SK-N-DZ (cell line): ENCODE measurements at regions not wholly inside any gene's neighbourhood (a gene's known extent, or its start where the extent isn't known, plus 50 kb on each side); places are given as distances from the start of the nearest gene placed in this dataset.

Experiments used
- DNase-seq: peaks from one replicate; pipeline ENCODE4 v3.0.0-alpha.2; 2015; ENCODE audit warnings: low spot score

- no peak for DNase-seq
Measured at GRCh38 chr5:144983101-144983500, 812.4 kb downstream of the KCTD16 start.

DNA sequence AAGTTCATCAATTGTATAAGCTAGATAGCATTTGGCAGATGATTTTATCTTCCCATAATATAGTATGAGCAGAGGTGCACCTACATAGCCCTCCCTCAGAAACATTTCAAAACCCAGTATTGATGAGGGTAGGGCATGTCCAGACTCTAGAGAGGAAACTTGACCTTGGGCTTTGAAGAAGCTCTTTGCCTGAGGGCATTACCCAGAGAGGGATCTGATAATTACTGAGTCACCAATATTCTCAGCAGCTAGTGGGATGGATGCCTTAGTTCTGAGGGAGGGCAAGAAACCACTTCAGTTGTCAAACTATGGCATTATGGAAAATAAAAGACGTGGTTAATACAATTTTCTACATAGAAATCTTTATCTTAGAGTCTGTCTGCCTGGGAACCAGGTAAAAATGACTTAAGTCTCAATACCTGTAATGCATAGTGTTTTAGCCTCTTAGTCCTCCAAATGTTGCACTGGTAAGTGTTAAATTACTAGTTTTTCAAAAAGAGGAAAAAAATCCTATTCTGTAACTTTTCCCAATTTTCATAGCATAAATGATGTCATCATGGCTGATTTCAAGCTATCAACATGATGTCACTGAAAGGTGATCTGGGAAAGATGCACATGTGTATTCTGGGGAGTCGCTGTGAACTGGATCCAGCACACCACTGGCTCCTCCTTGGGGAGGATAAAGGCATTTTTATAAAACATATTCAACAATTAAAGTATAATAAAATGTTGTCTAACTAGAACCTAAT lies 809.0 kb downstream of the KCTD16 start:
- DNase-seq = no peak

DNA sequence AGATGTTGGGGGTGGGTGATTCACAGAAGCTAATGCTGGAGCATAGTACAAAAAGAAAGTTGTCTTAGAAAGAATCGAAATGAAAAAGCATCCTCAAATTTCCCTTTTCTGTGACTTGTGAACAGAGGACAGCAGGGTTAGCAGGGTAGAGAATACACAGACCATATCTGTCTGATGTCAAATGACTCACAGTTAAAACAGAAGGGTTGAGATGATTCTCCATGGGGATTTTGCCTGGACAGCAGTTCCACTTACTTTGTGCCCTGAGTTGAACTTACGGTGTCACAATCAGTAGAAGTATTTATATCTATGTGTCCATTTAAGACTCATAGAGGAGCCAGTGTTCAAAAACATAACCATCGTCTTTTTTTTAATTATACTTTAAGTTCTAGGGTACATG lies 801.6 kb downstream of the KCTD16 start:
- no peak for DNase-seq

- DNase-seq = peak; percentile 66
Measured at GRCh38 chr5:144971108-144971850, 800.6 kb downstream of the KCTD16 start.

DNA sequence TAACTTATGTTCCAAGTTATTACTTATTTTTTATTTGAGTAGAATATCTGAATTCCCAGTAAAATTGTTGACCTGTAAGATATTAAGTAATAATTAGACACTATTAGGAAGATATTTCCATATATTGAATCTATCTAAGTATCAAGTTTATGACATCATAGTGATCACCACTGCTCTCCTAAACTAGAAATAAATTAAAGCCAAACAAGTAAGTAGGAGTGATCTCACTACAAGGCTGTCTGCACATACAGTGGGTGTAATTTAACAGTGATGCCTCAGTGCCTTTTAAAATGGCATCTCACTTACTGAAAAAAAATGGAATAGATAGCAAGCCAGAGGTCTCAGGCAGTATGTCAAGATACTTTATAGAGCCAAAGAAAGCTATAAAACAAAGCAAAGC lies 789.6 kb downstream of the KCTD16 start:
- no peak for DNase-seq

- no peak for DNase-seq
Measured at GRCh38 chr5:144958002-144958401, 787.3 kb downstream of the KCTD16 start.

GRCh38 chr5:144950996-144951395 lies 780.3 kb downstream of the KCTD16 start:
- no peak for DNase-seq

DNA sequence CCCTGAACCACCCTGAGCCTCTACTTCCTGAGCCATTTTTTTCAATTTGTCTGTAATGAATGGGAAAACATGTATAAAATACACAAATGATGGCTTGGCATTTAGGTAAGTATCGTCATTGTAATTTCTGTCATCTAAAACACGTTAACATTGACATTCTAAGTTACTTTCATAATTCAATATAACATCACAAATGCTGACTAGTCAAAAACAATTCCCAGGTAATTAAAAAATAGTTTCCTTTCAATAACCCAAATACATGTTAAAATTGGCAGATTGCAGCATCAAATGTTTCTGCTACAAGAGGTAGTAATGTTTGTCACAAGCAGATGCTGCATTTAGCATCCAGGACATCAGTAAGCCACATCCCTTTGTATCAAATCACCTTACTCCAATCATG lies 776.4 kb downstream of the KCTD16 start:
- DNase-seq = no peak

DNA sequence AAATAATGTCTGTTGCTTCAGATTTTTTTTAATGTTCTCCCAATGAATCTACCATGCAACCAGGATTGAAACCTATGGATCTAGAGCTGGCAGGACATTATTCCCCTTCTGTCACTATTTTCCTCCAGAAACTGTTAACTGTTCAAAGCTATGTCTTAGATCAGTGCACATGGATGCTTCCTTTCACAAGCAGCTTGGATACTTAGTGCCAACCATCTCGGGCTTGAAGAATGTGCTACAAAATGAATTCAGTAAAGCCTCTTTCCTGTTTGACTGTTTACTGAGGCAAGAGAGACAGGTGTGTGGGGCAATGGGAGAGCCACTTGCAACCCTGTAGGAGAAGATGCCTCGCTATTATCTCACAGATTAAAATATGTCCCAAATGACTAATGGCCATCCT lies 774.8 kb downstream of the KCTD16 start:
- no peak for DNase-seq

- peak; percentile 97 for DNase-seq
Measured at GRCh38 chr5:144944936-144945335, 774.3 kb downstream of the KCTD16 start.

DNA sequence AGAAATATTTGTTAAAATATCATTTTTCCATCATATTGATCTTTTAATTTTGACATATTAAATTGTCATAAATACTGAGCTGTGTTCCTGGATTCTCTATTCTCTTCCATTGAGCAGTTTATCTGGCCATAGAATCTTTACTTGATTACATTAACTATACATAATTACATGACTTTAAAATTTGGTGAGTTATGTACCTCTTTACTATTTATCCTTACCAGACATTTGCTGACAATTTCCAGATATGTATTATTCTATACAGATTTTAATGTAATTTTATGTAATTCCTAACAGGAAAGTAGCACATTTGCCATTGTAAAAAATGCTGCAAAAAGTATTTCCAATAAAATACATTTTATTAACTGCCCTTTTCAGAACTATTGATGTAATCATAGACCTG lies 770.3 kb downstream of the KCTD16 start:
- peak; percentile 87 for DNase-seq

- DNase-seq = no peak
Measured at GRCh38 chr5:144918371-144918770, 747.7 kb downstream of the KCTD16 start.

DNA sequence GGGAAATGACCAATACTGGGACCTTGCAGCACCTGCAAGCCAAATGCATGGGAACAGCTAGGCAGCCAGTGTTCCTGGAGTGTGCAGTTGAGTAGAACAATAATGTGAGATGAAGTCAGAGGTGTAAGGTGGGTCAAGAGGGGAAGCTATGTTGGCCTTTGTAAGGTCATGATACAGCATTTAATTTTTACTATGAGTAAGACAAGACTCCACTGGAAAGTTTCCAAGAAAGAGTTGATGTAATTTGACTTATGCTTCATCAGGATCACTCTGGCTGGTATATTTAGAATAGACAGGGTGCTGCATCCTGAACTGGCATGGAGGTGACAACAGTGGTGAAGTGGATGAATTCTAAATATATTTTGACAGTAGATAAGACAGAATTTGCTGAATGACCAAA lies 744.8 kb downstream of the KCTD16 start:
- DNase-seq = no peak

- DNase-seq = peak; percentile 93
Measured at GRCh38 chr5:144913661-144914060, 743.0 kb downstream of the KCTD16 start.

GRCh38 chr5:144896473-144896872 lies 725.8 kb downstream of the KCTD16 start:
- no peak for DNase-seq

DNA sequence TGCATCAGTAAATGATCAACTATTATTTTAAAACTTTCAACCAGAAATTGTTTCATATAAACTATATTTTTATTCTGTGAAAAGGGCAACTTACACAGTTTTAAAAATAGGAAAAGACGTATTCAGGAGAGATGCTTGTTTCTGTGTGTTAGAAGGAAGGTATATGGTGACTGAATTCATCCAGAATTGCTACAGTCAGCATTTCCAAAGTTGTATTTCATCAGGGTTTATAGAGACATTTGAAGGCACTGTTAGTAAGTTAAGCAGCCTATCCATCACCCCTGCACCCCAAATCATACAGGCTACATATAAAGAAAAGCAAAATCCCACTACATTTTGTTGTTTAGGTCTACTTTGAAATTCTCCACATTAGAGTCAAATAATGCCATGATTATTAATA lies 716.0 kb downstream of the KCTD16 start:
- DNase-seq = no peak

DNA sequence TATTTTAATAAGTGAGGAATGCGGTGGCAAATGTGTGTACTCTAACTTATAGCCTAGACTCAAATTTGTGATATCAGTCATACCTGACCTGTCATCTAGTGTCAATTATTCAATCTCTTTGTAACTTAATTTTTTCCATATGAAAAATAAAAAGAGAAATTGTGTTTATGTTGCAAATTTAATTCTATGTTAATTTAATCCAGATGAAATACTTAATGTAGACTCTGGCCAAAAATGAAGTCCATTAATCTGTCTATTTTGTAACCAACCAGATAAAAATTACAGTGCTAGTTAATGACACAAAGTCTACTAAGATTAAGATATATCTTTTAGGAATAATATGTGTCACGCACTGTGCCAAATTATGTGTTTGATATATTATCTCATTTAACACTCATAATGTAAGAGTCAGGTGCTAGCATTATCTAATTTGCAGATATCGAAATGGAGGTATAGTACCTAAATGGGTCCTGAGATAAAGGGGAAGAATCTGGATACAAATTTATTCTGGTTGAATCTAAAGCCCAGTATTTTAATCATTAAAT lies 712.1 kb downstream of the KCTD16 start:
- DNase-seq = no peak

GRCh38 chr5:144880513-144880912 lies 709.8 kb downstream of the KCTD16 start:
- DNase-seq = no peak

GRCh38 chr5:144876990-144877389 lies 706.3 kb downstream of the KCTD16 start:
- no peak for DNase-seq

GRCh38 chr5:144873076-144873475 lies 702.4 kb downstream of the KCTD16 start:
- no peak for DNase-seq

DNA sequence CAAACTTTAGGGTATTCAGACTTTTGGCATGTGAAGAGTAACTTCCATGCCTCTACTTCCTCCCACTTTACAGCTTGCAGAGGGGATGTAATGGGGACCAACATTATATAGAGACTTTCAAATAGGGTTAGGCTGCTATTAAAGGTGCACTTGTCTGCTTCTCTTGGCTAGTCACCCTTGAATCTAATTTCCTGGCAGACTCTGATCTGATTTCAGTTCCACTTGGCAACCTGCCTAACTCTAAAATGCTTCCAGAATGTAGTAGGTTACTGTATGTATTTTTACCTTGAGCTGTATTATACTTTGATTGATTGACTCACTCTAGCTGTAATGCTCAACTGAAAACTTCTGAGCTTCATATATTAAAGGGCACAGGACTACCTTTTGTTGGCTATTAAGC lies 693.4 kb downstream of the KCTD16 start:
- peak; percentile 76 for DNase-seq

- no peak for DNase-seq
Measured at GRCh38 chr5:144857454-144857853, 686.8 kb downstream of the KCTD16 start.

DNA sequence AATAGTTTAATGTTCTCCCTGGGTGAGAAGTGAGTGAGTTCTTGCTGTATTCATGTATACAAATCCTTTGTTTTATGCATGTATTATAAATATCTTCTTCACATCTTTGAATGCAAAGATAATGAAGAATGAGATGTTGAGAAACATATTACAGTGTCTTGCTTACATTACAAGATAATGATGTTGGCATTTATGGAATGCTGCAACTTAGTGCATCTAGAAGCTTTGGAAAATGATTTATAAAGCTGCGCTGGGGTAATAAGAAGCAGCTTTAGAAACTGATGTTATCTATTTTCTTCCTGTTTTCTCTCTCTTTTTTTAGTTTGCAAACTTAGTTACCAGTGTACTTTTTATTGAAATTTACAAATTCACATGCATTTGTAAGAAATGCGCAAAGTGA lies 673.4 kb downstream of the KCTD16 start:
- no peak for DNase-seq
